Endodermal cell (in vitro differentiated cells): ENCODE measurements at regions not wholly inside any gene's neighbourhood (a gene's known extent, or its start where the extent isn't known, plus 50 kb on each side); places are given as distances from the start of the nearest gene placed in this dataset.

ENCODE experiments used
- DNase-seq: peaks from one replicate; pipeline ENCODE4 v3.0.0-alpha.2; 2017
- H3K27ac ChIP-seq: 2 replicates; pipeline ENCODE4 v1.5.1; 2013; ENCODE audit warnings: mild to moderate bottlenecking, low read depth, low read length, moderate library complexity
- H3K27me3 ChIP-seq: 2 replicates; pipeline ENCODE4 v1.6.1; 2013; ENCODE audit warnings: mild to moderate bottlenecking, low read length, moderate library complexity; ENCODE audit not compliant: insufficient read depth, control insufficient read depth, poor library complexity, severe bottlenecking
- H3K36me3 ChIP-seq: 2 replicates; pipeline ENCODE4 v1.7.0; 2013; ENCODE audit warnings: mild to moderate bottlenecking, low read length, moderate library complexity; ENCODE audit not compliant: control insufficient read depth, insufficient read depth
- H3K4me1 ChIP-seq: one replicate; pipeline ENCODE4 v1.7.0; 2013; ENCODE audit warnings: low read length; ENCODE audit not compliant: control insufficient read depth, insufficient read depth
- H3K4me3 ChIP-seq: 2 replicates; pipeline ENCODE4 v1.5.1; 2013; ENCODE audit warnings: mild to moderate bottlenecking, low read length, moderate library complexity
- H3K9ac ChIP-seq: 2 replicates; pipeline ENCODE4 v1.6.1; 2013; ENCODE audit warnings: mild to moderate bottlenecking, low read length, moderate library complexity; ENCODE audit not compliant: poor library complexity, severe bottlenecking; ENCODE audit errors: extremely low read depth
- H3K9me3 ChIP-seq: 2 replicates; pipeline ENCODE4 v1.6.1; 2013; ENCODE audit warnings: mild to moderate bottlenecking, low read length, moderate library complexity; ENCODE audit not compliant: control insufficient read depth
- H3K27ac Mint-ChIP-seq: 2 replicates; pipeline ENCODE4 v1.8.0; 2020; ENCODE audit warnings: mixed read lengths
- H3K27me3 Mint-ChIP-seq: 2 replicates; pipeline ENCODE4 v1.8.0; 2021; ENCODE audit warnings: mild to moderate bottlenecking, mixed read lengths; ENCODE audit not compliant: insufficient read depth
- H3K36me3 Mint-ChIP-seq: 2 replicates; pipeline ENCODE4 v1.8.0; 2020; ENCODE audit warnings: low read depth, mixed read lengths
- H3K4me1 Mint-ChIP-seq: 2 replicates; pipeline ENCODE4 v1.8.0; 2020; ENCODE audit warnings: mixed read lengths
- H3K4me3 Mint-ChIP-seq: 2 replicates; pipeline ENCODE4 v1.8.0; 2020; ENCODE audit warnings: mild to moderate bottlenecking, moderate library complexity, mixed read lengths
- H3K9me3 Mint-ChIP-seq: 2 replicates; pipeline ENCODE4 v1.8.0; 2020; ENCODE audit warnings: mild to moderate bottlenecking, mixed read lengths
- CTCF ChIP-seq: fragments of 200-600 bp; sonication (generic); conservative IDR thresholded peaks from 2 replicates; pipeline ENCODE4 v1.5.0; 2021; ENCODE audit warnings: antibody characterized with exemption, mild to moderate bottlenecking
- WGBS, 2 experiments: methylation state at CpG; one replicate each; pipeline versions ENCODE4 v1.1.5 to v1.1.7; 2013; ENCODE audit warnings: missing lambda C conversion rate in 2 of 2, mixed read lengths in 1 of 2; ENCODE audit not compliant: insufficient coverage in 1 of 2, insufficient read length in 1 of 2; 5-methylcytosine and 5-hydroxymethylcytosine counted together

DNA sequence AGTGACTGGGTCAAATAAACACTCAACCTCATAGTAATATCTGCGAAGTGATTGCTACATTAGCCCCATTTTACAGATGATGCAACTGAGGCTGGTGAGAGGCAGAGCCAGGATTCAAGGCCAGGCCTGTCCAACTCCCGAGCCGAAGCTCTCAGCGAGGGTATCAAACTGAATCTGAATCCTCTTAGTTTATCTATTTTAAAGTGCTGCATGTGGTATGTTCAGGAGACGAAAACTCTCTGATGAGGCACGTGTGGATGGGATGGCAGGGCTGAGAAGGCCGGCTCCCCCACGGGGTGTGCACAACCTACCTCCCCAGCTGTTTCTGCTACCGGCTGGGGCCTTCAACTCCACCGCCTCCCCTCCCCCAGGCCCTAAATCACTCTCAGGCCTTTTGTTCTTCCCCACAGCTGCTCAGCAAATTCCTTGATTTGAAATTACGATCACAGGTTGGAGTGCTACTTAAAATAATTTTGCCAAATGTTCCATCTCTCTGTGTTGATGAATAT, 171.8 kb downstream of the TOMM20 start:
- Histone ChIP-seq H3K36me3 (no peaks in the 10 kb centered on the region), H3K9me3 (no peaks in the 10 kb centered on the region), H3K4me3 (peak overlapping the region; percentile 13), H3K27ac (peak overlapping the region; percentile 88), H3K4me1 (peaks cover 29% of the 10 kb centered on the region), H3K9ac (no peak overlapping the region), H3K27me3 (no peaks in the 10 kb centered on the region)
- peak overlapping the region; percentile 98 for H3K27ac Mint-ChIP-seq
- peak overlapping the region; percentile 25 for H3K4me3 Mint-ChIP-seq
- DNase-seq, result no peak
- TF ChIP-seq CTCF, result no peak
- peaks cover 54% of the 10 kb centered on the region for H3K4me1 Mint-ChIP-seq
- H3K9me3 Mint-ChIP-seq, result no peaks in the 10 kb centered on the region
- no peaks in the 10 kb centered on the region for H3K36me3 Mint-ChIP-seq
- 62 to 100% methylated on average over 3 to 11 of the region's 11 CpGs for WGBS, 2 experiments
- H3K27me3 Mint-ChIP-seq, result no peaks in the 10 kb centered on the region

- Histone ChIP-seq H3K9me3 (no peaks in the 10 kb centered on the region), H3K4me1 (peaks cover 22% of the 10 kb centered on the region), H3K9ac (no peak overlapping the region), H3K27me3 (no peaks in the 10 kb centered on the region), H3K36me3 (no peaks in the 10 kb centered on the region), H3K27ac (peak overlapping the region; percentile 10), H3K4me3 (no peak overlapping the region)
- H3K27me3 Mint-ChIP-seq, result no peaks in the 10 kb centered on the region
- no peak for TF ChIP-seq CTCF
- peaks cover 3% of the 10 kb centered on the region for H3K9me3 Mint-ChIP-seq
- H3K4me3 Mint-ChIP-seq, result no peak overlapping the region
- H3K27ac Mint-ChIP-seq, result peak overlapping the region; percentile 79
- WGBS, 2 experiments, result 87 to 88% methylated on average over 7 to 11 of the region's 11 CpGs
- H3K4me1 Mint-ChIP-seq, result peaks cover 39% of the 10 kb centered on the region
- DNase-seq, result no peak
- H3K36me3 Mint-ChIP-seq, result no peaks in the 10 kb centered on the region
Measured at GRCh38 chr1:234955107-234955731, 173.4 kb downstream of the TOMM20 start.

DNA sequence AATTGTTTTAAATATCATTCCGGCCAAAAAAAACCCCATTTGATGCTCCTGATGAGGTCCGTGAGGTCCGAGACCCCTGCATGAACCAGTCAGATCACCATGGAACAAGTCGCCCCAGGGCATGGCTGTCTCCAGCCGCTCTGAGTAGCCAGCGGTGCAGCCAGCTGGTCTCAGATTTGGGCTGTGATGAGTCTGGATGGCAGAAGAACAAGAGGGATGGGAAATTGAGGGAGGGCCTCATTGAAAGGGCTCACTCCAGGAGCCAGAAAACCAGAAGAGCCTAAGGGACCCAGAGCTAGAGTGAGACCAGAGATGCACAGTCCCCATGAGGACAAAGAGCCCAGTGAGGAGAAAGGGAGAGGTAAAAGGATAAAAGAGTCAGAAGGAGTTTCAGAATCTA, 174.0 kb downstream of the TOMM20 start:
- TF ChIP-seq CTCF, result no peak
- no peaks in the 10 kb centered on the region for H3K36me3 ChIP-seq
- peak overlapping the region; percentile 10 for H3K27ac ChIP-seq
- H3K4me3 ChIP-seq, result no peak overlapping the region
- no peak for DNase-seq
- Mint-ChIP-seq H3K4me3 (no peak overlapping the region), H3K27ac (no peak overlapping the region), H3K36me3 (no peaks in the 10 kb centered on the region), H3K9me3 (peaks cover 6% of the 10 kb centered on the region), H3K4me1 (peaks cover 34% of the 10 kb centered on the region), H3K27me3 (no peaks in the 10 kb centered on the region)
- peaks cover 3% of the 10 kb centered on the region for H3K9me3 ChIP-seq
- H3K27me3 ChIP-seq, result no peaks in the 10 kb centered on the region
- 95 to 96% methylated on average over 6 of the region's 6 CpGs for WGBS, 2 experiments
- peaks cover 22% of the 10 kb centered on the region for H3K4me1 ChIP-seq
- no peak overlapping the region for H3K9ac ChIP-seq
